HepG2 (cell line): ENCODE measurements at regions not wholly inside any gene's neighbourhood (a gene's known extent, or its start where the extent isn't known, plus 50 kb on each side); places are given as distances from the start of the nearest gene placed in this dataset.

Experiments used
- CHD4 ChIP-seq: fragments of 200-600 bp; sonication (generic); IDR thresholded peaks from 2 replicates; pipeline ENCODE4 v1.7.0; 2017; ENCODE audit warnings: mild to moderate bottlenecking, low read length, borderline replicate concordance
- ELF3 ChIP-seq: IDR thresholded peaks from 2 replicates; pipeline ENCODE4 v1.6.1; 2016; ENCODE audit warnings: missing genetic modification reagents, missing compliant biosample characterization
- KDM6A ChIP-seq: IDR thresholded peaks from 2 replicates; pipeline ENCODE4 v1.6.1; 2016; ENCODE audit warnings: low read depth
- MEF2D ChIP-seq: sonication (generic); formaldehyde crosslinking; IDR thresholded peaks from 2 replicates; pipeline ENCODE4 v1.5.1; 2020; ENCODE audit warnings: mild to moderate bottlenecking, missing genetic modification reagents
- RBAK ChIP-seq: sonication (generic); formaldehyde crosslinking; IDR thresholded peaks from 2 replicates; pipeline ENCODE4 v1.5.1; 2020; ENCODE audit warnings: mild to moderate bottlenecking, missing genetic modification reagents
- SATB2 ChIP-seq: sonication (generic); formaldehyde crosslinking; IDR thresholded peaks from 2 replicates; pipeline ENCODE4 v1.5.0; 2020; ENCODE audit warnings: missing genetic modification reagents
- SIN3A ChIP-seq: IDR thresholded peaks from 2 replicates; pipeline ENCODE4 v1.6.1; 2011; ENCODE audit warnings: low read depth, mild to moderate bottlenecking, control low read depth, low read length, borderline replicate concordance
- ZNF276 ChIP-seq: sonication (generic); formaldehyde crosslinking; IDR thresholded peaks from 2 replicates; pipeline ENCODE4 v1.4.0; 2020; ENCODE audit warnings: mild to moderate bottlenecking, low read depth, missing genetic modification reagents
- ZNF354B ChIP-seq: sonication (generic); formaldehyde crosslinking; IDR thresholded peaks from 2 replicates; pipeline ENCODE4 v1.8.0; 2022; ENCODE audit warnings: mild to moderate bottlenecking, missing genetic modification reagents
- ZNF781 ChIP-seq: sonication (generic); formaldehyde crosslinking; IDR thresholded peaks from 2 replicates; pipeline ENCODE4 v1.5.1; 2020; ENCODE audit warnings: borderline replicate concordance, mild to moderate bottlenecking, missing genetic modification reagents; ENCODE audit errors: not compliant biosample characterization
- TF ChIP-seq, protein P1 (sequence below), 2 experiments: fragments of 450-650 bp in 1 of 2; sonication (generic) in 1 of 2; formaldehyde crosslinking in 1 of 2; IDR thresholded peaks; 2 replicates each; pipeline versions ENCODE4 v1.6.1 to v1.8.0; 2016 to 2022; ENCODE audit warnings: antibody characterized with exemption in 1 of 2, mild to moderate bottlenecking in 1 of 2, missing genetic modification reagents in 1 of 2
- TF ChIP-seq, protein P2 (sequence below): sonication (generic); formaldehyde crosslinking; IDR thresholded peaks from 2 replicates; pipeline ENCODE4 v1.8.1; 2023; ENCODE audit warnings: mild to moderate bottlenecking, moderate library complexity, missing genetic modification reagents
- TF ChIP-seq, protein P3 (sequence below): sonication (generic); formaldehyde crosslinking; IDR thresholded peaks from 2 replicates; pipeline ENCODE4 v1.5.1; 2020; ENCODE audit warnings: missing genetic modification reagents, mild to moderate bottlenecking, borderline replicate concordance
- TF ChIP-seq, protein P4 (sequence below): IDR thresholded peaks from 2 replicates; pipeline ENCODE4 v1.6.1; 2016; ENCODE audit warnings: low read depth, borderline replicate concordance

DNA sequence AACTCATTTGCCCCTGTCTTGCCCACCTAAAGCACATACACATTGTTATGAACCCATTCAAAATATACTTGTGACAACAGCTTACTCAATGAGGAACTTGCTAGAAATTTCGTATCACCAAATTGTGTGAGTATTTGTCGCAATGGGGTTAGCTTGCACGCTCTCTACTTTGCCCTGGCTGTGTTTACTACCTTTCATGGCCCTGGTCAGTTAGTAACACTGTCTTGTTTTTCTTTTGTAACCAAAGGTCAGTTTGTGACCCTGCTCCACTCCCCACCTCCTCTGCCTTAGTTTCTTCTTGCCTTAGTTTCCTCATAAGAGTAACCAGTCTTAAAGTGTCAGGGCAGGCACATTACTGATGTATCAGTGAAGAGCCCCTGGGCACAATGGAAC is 205.8 kb upstream of the EEA1 start (continued):
- TF ChIP-seq, protein P1, sequence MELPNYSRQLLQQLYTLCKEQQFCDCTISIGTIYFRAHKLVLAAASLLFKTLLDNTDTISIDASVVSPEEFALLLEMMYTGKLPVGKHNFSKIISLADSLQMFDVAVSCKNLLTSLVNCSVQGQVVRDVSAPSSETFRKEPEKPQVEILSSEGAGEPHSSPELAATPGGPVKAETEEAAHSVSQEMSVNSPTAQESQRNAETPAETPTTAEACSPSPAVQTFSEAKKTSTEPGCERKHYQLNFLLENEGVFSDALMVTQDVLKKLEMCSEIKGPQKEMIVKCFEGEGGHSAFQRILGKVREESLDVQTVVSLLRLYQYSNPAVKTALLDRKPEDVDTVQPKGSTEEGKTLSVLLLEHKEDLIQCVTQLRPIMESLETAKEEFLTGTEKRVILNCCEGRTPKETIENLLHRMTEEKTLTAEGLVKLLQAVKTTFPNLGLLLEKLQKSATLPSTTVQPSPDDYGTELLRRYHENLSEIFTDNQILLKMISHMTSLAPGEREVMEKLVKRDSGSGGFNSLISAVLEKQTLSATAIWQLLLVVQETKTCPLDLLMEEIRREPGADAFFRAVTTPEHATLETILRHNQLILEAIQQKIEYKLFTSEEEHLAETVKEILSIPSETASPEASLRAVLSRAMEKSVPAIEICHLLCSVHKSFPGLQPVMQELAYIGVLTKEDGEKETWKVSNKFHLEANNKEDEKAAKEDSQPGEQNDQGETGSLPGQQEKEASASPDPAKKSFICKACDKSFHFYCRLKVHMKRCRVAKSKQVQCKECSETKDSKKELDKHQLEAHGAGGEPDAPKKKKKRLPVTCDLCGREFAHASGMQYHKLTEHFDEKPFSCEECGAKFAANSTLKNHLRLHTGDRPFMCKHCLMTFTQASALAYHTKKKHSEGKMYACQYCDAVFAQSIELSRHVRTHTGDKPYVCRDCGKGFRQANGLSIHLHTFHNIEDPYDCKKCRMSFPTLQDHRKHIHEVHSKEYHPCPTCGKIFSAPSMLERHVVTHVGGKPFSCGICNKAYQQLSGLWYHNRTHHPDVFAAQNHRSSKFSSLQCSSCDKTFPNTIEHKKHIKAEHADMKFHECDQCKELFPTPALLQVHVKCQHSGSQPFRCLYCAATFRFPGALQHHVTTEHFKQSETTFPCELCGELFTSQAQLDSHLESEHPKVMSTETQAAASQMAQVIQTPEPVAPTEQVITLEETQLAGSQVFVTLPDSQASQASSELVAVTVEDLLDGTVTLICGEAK (IDR thresholded peaks at IDR 0.05), result no peak
- TF ChIP-seq, protein P1 (CRISPR knock-in tag; IDR thresholded peaks at IDR 0.05), result peak; percentile 26; the same call in 1 of the 2 replicates
- TF ChIP-seq ELF3 (CRISPR knock-in tag) (no peak), SIN3A (no peak), ZNF781 (CRISPR knock-in tag) (peak; percentile 51), KDM6A (CRISPR knock-in tag) (peak; percentile 91), SATB2 (0 out of 2 replicates have a peak, but pooled peaks have one; percentile 44), CHD4 (peak; percentile 63; the same call in 1 of the 2 replicates), ZNF276 (no peak), MEF2D (CRISPR knock-in tag) (peak; percentile 44; the same call in 1 of the 2 replicates), ZNF354B (CRISPR knock-in tag) (0 out of 2 replicates have a peak, but pooled peaks have one; percentile 43), RBAK (no peak)
- TF ChIP-seq, protein P2, sequence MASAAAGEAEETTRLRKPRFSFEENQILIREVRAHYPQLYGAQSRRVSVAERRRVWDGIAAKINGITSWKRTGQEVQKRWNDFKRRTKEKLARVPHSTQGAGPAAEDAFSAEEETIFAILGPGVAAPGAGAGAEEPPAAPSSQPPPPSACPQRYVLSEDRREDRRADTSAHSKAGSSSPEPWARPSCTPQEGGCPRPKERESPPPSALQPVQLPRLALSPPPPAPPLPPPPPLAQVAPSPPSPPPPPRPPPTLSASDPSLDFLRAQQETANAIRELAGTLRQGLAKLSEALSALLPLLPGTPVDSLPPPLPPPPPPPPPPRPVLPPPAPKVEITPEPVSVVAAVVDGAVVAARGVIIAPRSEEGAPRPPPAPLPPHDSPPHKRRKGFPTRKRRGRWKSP (CRISPR knock-in tag), result peak; percentile 54; the same call in 1 of the 2 replicates
- TF ChIP-seq, protein P3, sequence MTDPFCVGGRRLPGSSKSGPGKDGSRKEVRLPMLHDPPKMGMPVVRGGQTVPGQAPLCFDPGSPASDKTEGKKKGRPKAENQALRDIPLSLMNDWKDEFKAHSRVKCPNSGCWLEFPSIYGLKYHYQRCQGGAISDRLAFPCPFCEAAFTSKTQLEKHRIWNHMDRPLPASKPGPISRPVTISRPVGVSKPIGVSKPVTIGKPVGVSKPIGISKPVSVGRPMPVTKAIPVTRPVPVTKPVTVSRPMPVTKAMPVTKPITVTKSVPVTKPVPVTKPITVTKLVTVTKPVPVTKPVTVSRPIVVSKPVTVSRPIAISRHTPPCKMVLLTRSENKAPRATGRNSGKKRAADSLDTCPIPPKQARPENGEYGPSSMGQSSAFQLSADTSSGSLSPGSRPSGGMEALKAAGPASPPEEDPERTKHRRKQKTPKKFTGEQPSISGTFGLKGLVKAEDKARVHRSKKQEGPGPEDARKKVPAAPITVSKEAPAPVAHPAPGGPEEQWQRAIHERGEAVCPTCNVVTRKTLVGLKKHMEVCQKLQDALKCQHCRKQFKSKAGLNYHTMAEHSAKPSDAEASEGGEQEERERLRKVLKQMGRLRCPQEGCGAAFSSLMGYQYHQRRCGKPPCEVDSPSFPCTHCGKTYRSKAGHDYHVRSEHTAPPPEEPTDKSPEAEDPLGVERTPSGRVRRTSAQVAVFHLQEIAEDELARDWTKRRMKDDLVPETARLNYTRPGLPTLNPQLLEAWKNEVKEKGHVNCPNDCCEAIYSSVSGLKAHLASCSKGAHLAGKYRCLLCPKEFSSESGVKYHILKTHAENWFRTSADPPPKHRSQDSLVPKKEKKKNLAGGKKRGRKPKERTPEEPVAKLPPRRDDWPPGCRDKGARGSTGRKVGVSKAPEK (CRISPR knock-in tag), result 0 out of 2 replicates have a peak, but pooled peaks have one; percentile 74
- TF ChIP-seq, protein P4, sequence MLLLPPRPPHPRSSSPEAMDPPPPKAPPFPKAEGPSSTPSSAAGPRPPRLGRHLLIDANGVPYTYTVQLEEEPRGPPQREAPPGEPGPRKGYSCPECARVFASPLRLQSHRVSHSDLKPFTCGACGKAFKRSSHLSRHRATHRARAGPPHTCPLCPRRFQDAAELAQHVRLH, result 0 out of 2 replicates have a peak, but pooled peaks have one; percentile 45
